Osteoblast (primary cell): ENCODE measurements at regions not wholly inside any gene's neighbourhood (a gene's known extent, or its start where the extent isn't known, plus 50 kb on each side); places are given as distances from the start of the nearest gene placed in this dataset.

Source experiments
- DNase-seq: peaks from one replicate; pipeline ENCODE4 v3.0.0; 2011; ENCODE audit warnings: low spot score, mixed read lengths; ENCODE audit not compliant: insufficient read length; ENCODE audit errors: missing footprints
- H2AFZ ChIP-seq: 2 replicates; pipeline ENCODE4 v1.6.0; 2011; ENCODE audit warnings: mild to moderate bottlenecking, low read length
- H3K27ac ChIP-seq: 2 replicates; pipeline ENCODE4 v1.5.1; 2011; ENCODE audit warnings: mild to moderate bottlenecking, low read depth, low read length, moderate library complexity
- H3K27me3 ChIP-seq: 2 replicates; pipeline ENCODE4 v1.6.0; 2012; ENCODE audit warnings: mild to moderate bottlenecking, control low read depth, inconsistent platforms, low read length, moderate library complexity; ENCODE audit not compliant: insufficient read depth
- H3K36me3 ChIP-seq: 2 replicates; pipeline ENCODE4 v1.5.1; 2011; ENCODE audit warnings: mild to moderate bottlenecking, low read length, control low read depth, moderate library complexity; ENCODE audit not compliant: insufficient read depth
- H3K4me1 ChIP-seq: 2 replicates; pipeline ENCODE4 v1.5.1; 2011; ENCODE audit warnings: mild to moderate bottlenecking, low read length, control low read depth, moderate library complexity; ENCODE audit not compliant: insufficient read depth
- H3K4me2 ChIP-seq: 2 replicates; pipeline ENCODE4 v1.6.0; 2011; ENCODE audit warnings: mild to moderate bottlenecking, low read length; ENCODE audit not compliant: insufficient read depth
- H3K4me3 ChIP-seq: fragments of 200-600 bp; sonication (generic); 3 replicates; pipeline ENCODE4 v1.5.1; 2012; ENCODE audit warnings: mild to moderate bottlenecking, low read length, inconsistent platforms; ENCODE audit not compliant: insufficient read depth
- H3K79me2 ChIP-seq: 2 replicates; pipeline ENCODE4 v1.6.0; 2012; ENCODE audit warnings: mild to moderate bottlenecking, low read length, control low read depth, inconsistent platforms; ENCODE audit not compliant: insufficient read depth
- H3K9me3 ChIP-seq: 2 replicates; pipeline ENCODE4 v1.5.1; 2011; ENCODE audit warnings: low read depth, low read length, control low read depth
- H4K20me1 ChIP-seq: 2 replicates; pipeline ENCODE4 v1.6.0; 2012; ENCODE audit warnings: mild to moderate bottlenecking, low read length, control low read depth; ENCODE audit not compliant: insufficient read depth
- TF ChIP-seq, protein P1 (sequence below): IDR thresholded peaks from 2 replicates; pipeline ENCODE4 v1.5.1; 2011; ENCODE audit warnings: mild to moderate bottlenecking, low read depth, low read length, moderate library complexity; ENCODE audit errors: extremely low read depth

DNA sequence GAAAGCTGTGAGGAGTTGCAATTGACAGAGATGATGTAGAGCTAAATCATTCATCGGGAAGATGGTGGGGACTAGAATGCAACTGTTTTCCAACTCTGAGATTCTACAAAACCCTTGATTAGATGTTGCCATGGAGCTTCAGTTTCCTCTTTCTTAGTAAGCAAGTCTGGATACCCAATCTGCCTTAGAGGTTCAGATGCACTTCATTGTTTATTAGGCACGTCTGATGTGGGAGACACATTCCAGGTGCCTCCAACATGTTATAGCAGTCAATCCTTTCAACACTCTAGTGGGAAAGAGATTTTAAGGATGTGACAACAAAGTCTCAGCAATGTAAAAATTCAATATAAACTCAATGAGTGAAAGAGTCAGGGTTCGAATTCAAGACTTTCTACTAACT, 291.3 kb upstream of the PHYHIPL start:
- H3K36me3 ChIP-seq: no peaks in the 10 kb centered on the region
- TF ChIP-seq, protein P1, sequence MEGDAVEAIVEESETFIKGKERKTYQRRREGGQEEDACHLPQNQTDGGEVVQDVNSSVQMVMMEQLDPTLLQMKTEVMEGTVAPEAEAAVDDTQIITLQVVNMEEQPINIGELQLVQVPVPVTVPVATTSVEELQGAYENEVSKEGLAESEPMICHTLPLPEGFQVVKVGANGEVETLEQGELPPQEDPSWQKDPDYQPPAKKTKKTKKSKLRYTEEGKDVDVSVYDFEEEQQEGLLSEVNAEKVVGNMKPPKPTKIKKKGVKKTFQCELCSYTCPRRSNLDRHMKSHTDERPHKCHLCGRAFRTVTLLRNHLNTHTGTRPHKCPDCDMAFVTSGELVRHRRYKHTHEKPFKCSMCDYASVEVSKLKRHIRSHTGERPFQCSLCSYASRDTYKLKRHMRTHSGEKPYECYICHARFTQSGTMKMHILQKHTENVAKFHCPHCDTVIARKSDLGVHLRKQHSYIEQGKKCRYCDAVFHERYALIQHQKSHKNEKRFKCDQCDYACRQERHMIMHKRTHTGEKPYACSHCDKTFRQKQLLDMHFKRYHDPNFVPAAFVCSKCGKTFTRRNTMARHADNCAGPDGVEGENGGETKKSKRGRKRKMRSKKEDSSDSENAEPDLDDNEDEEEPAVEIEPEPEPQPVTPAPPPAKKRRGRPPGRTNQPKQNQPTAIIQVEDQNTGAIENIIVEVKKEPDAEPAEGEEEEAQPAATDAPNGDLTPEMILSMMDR: no peak
- H3K9me3 ChIP-seq: no peaks in the 10 kb centered on the region
- DNase-seq: no peak
- no peak overlapping the region for H2AFZ ChIP-seq
- no peaks in the 10 kb centered on the region for H4K20me1 ChIP-seq
- no peak overlapping the region for H3K4me3 ChIP-seq
- no peaks in the 10 kb centered on the region for H3K4me1 ChIP-seq
- H3K27me3 ChIP-seq: no peaks in the 10 kb centered on the region
- H3K4me2 ChIP-seq: no peak overlapping the region
- H3K27ac ChIP-seq: no peak overlapping the region
- no peaks in the 10 kb centered on the region for H3K79me2 ChIP-seq

DNA sequence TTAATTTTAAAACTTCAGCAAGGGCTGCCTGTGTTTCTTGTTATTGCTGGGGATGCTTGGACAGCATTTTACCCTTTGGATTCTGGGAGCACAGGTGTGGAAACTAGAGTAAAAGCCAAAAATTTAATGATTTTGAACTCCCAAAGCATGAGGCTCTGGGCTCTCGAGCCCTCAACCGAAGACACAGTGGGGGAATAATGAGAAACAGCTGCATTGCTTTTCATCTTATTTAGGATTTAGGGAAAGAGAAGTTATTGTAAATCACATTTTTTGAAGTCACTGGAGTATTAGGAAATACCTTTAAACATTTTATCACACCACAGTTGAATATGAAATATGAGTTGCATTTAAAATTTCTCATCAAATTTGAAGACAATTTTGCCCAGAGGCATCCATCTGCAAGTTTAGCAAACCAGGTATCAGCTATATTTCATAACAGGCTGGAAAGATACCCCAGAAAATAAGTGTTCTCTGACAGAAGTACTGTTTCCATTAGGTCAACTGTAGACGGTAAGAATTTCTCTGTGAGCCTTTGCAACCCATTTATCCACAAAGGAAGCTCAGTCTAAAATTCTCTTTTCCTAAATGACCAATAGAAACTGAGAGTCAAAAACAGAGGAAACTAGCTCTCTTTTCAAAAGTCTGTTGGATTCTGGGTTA, 290.6 kb upstream of the PHYHIPL start:
- Histone ChIP-seq H3K79me2 (no peaks in the 10 kb centered on the region), H3K9me3 (no peaks in the 10 kb centered on the region), H3K4me2 (no peak overlapping the region), H2AFZ (no peak overlapping the region), H3K4me3 (no peak overlapping the region), H3K27me3 (no peaks in the 10 kb centered on the region), H3K4me1 (no peaks in the 10 kb centered on the region), H3K36me3 (no peaks in the 10 kb centered on the region), H3K27ac (no peak overlapping the region), H4K20me1 (no peaks in the 10 kb centered on the region)
- no peak for DNase-seq
- TF ChIP-seq, protein P1: no peak

- Histone ChIP-seq H3K27me3 (no peaks in the 10 kb centered on the region), H3K4me3 (no peak overlapping the region), H3K79me2 (no peaks in the 10 kb centered on the region), H2AFZ (no peak overlapping the region), H3K9me3 (no peaks in the 10 kb centered on the region), H4K20me1 (no peaks in the 10 kb centered on the region), H3K36me3 (no peaks in the 10 kb centered on the region), H3K4me2 (no peak overlapping the region), H3K27ac (no peak overlapping the region), H3K4me1 (no peaks in the 10 kb centered on the region)
- DNase-seq: no peak
- TF ChIP-seq, protein P1: no peak
These were observed 290.0 kb upstream of the PHYHIPL start for GRCh38 chr10:58886406-58886805.

DNA sequence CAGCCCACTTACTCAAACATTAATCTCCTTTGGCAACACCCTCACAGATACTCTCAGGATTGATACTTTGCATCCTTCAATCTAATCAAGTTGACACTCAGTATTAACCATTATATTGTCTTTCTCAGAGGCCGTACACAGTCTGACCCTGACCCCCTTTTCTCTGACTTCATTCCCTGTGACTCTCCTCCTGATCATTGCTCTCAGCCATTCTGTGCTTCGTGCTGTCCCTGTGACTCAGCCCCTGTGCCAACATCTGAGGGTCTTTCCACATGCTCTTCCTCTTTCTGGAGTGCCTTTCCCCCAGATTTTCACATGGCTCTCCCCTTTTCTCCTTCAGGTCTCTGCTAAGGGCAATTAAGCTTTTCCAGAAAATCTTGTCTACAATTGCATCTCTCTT, 289.0 kb upstream of the PHYHIPL start:
- H2AFZ ChIP-seq: no peak overlapping the region
- H3K4me2 ChIP-seq: no peak overlapping the region
- no peaks in the 10 kb centered on the region for H4K20me1 ChIP-seq
- no peaks in the 10 kb centered on the region for H3K27me3 ChIP-seq
- H3K4me3 ChIP-seq: no peak overlapping the region
- no peaks in the 10 kb centered on the region for H3K79me2 ChIP-seq
- no peaks in the 10 kb centered on the region for H3K9me3 ChIP-seq
- peak; percentile 14 for DNase-seq
- H3K36me3 ChIP-seq: no peaks in the 10 kb centered on the region
- H3K27ac ChIP-seq: no peak overlapping the region
- no peaks in the 10 kb centered on the region for H3K4me1 ChIP-seq
- TF ChIP-seq, protein P1: no peak
